GM18517 (cell line): ENCODE measurements at regions not wholly inside any gene's neighbourhood (a gene's known extent, or its start where the extent isn't known, plus 50 kb on each side); places are given as distances from the start of the nearest gene placed in this dataset.

Experiments used
- ATAC-seq: cut with Tn5 transposase; IDR thresholded peaks from one replicate; pipeline ENCODE4 v1.9.1; 2021; ENCODE audit warnings: mild to moderate bottlenecking, moderate library complexity; ENCODE audit not compliant: unreplicated experiment

DNA sequence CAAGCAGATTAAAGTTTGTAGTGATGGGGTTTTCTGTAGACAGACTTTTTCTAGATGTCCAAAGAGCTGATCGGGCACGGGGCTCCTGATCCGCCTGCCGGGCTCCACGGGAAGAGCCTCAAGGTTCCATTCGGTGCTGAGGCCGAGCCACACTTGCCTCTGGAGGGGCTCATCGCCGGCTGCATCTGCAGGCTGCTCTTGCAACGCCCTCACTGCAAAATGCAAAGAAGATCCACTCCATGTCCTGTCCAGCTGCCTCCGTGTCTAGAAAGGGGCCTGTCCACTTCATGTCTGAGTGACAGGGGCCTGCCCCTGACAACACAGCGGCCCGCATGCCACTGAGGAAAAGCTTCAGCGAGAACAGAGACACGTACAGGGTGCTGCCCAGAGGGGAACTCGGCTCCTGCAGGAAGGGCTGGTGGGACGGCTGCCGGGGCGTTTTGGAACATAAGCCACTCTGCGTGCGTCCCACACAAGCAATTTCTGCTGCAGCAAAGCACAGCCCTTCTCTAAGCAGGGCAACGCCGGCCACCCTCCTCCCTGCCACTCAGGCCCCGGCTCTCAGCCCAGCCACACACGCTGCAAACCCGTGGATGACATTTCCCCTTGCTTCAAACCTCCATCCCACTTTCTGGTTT, 53.6 kb upstream of the CTDP1 start:
- ATAC-seq = no peak

DNA sequence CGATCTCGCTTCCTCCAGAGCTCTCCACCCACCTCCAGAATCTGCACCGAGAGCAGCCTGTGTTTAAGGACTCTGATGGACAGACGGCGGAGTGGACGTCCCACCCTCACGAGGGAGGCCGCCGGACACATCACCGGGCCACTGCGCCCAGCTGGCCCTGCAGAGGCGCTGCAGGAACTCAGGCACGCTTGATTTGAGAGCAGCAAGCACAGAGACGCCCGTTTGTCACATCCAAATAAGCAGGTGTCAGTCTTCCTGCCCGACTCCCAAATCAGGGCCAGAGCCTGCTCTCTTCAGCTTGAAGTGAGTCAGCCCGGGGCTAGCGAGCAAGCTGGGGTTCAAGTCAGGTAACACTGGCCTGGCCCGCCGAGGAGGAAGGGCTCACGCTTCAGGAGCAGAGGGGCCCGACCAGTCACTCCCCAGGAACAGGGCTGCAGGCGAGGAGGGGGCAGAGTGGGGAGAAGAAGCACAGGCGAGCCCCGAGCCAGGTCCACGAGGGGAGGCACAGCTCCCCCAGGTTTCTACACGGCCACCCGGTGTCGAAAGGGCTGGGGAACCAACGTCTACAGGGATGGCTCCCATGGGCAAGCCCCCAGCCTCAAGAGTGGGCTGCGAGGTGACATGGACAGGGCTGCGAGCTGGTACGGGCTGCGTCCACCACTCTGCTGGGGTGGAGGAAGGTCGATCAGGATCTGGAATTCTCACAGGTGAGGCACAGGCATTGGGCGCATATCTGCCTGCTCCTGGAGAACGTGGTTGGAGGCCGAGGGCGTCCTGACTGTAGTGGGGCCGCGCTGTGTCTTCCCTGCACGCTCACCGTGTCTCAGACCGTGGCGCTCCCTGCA, 52.5 kb upstream of the CTDP1 start:
- no peak for ATAC-seq

DNA sequence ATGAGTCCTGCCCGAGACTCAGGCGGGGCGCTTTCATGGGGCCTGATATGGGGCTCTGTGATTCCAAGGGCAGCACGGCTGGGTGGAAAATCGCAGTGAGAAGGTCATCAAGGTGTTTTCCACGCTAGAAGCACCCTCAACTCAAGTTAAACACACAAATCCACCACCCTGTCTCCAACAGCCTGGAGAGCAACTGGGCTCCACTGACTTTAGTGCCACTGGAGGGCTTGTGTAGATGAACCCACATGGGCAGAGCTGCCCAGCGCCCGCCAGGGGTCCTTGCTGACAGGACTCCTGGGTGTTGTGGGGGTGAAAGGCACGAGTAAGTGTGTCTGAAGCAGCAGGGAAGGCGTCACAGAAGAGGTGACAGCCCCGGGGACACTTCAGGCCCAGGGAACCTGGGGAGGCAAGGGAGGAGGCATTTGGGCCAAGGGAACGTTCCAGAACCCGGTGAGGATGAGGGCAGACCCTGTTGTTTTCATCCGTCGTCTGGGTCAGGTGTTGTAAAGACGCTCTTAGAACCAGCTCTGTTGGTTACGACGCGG, 51.8 kb upstream of the CTDP1 start:
- ATAC-seq = no peak

DNA sequence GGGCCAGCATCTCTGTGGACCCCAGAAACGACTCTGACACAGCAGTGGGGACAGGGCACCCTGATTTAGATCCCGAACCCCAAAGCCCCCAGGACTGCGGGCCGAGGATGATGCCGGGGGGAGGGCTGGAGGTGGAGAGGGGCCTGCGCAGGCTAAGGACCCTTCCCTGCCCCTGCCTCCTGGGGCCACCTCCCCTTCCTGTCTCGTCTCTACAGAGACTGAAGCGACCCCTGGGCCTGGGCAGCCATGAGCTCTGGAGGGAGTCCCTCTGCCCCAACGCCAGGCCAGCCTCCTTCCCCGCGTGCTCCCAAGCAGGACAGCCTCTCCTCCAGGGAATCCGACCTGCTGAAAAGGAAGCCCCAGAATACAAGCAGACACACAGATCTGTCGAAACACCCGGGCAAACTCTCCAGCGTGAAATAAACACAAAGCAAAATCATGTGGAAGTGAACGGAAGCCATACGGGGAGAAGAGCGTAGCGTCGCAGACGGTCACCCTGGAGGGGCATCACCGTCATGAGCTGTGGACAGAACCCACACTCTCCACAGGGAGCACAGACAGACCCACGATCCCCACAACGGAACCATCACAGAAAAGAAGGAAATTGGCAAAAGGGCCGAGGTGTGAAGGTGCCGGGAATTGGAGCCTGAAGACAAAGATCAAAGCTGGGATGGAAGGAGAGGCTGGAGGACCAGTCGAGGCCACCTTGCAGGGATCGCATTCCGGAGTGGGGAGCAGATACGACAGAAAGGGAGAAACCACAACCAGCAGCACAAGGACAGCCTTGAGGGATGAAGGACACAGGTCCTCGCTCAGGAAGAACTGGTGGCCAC, 51.0 kb upstream of the CTDP1 start:
- ATAC-seq = no peak

DNA sequence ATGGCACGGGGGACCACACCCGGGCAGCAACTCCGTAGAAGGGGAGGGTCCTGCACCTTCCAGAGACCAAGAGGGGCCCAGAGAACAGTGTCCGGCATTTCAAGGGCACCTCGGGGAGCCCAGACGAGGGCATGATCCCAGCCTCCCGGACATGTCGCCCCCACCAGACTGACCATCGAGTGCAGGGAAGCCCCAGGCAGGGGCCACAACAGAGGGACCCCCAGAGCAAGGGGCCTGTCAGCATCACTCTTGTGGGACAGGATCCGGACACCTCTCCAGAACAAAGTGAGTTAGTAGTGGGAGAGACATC, 50.4 kb upstream of the CTDP1 start:
- ATAC-seq = no peak

GRCh38 chr18:79629606-79630005, 50.0 kb upstream of the CTDP1 start:
- ATAC-seq = no peak
